MM.1S (cell line): ENCODE measurements at regions not wholly inside any gene's neighbourhood (a gene's known extent, or its start where the extent isn't known, plus 50 kb on each side); places are given as distances from the start of the nearest gene placed in this dataset.

ENCODE experiments used
- CTCF ChIP-seq: fragments of 300-600 bp; sonication (generic); IDR thresholded peaks from 2 replicates; pipeline ENCODE4 v1.5.1; 2016; ENCODE audit warnings: antibody characterized with exemption, low read length, mixed read lengths
- EZH2 ChIP-seq: fragments of 300-600 bp; sonication (generic); optimal IDR thresholded peaks from 2 replicates; pipeline ENCODE3; 2017; ENCODE audit warnings: low read depth, mild to moderate bottlenecking, antibody characterized with exemption, low read length, mixed read lengths
- EZH2phosphoT487 ChIP-seq: fragments of 300-600 bp; sonication (generic); IDR thresholded peaks from 2 replicates; pipeline ENCODE4 v1.6.1; 2018; ENCODE audit warnings: antibody characterized with exemption, low read length

- no peak for TF ChIP-seq CTCF
- no peak for TF ChIP-seq EZH2
- TF ChIP-seq EZH2phosphoT487 = no peak
Measured at GRCh38 chr15:27599034-27599433, 500.1 kb downstream of the OCA2 start.
